ENCODE measurements at regions not wholly inside any gene's neighbourhood (a gene's known extent, or its start where the extent isn't known, plus 50 kb on each side); places are given as distances from the start of the nearest gene placed in this dataset.

GRCh38 chr1:221847676-221848075 is 105.8 kb upstream of the DUSP10 start:
- TF ChIP-seq, protein P1, sequence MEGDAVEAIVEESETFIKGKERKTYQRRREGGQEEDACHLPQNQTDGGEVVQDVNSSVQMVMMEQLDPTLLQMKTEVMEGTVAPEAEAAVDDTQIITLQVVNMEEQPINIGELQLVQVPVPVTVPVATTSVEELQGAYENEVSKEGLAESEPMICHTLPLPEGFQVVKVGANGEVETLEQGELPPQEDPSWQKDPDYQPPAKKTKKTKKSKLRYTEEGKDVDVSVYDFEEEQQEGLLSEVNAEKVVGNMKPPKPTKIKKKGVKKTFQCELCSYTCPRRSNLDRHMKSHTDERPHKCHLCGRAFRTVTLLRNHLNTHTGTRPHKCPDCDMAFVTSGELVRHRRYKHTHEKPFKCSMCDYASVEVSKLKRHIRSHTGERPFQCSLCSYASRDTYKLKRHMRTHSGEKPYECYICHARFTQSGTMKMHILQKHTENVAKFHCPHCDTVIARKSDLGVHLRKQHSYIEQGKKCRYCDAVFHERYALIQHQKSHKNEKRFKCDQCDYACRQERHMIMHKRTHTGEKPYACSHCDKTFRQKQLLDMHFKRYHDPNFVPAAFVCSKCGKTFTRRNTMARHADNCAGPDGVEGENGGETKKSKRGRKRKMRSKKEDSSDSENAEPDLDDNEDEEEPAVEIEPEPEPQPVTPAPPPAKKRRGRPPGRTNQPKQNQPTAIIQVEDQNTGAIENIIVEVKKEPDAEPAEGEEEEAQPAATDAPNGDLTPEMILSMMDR (IDR thresholded peaks at IDR 0.05; ENCODE audit: poor library complexity, severe bottlenecking): no peak
- no peak for TF ChIP-seq RAD21 (conservative IDR thresholded peaks at IDR 0.05)

Measured in neural cell (in vitro differentiated cells).